ENCODE measurements at regions not wholly inside any gene's neighbourhood (a gene's known extent, or its start where the extent isn't known, plus 50 kb on each side); places are given as distances from the start of the nearest gene placed in this dataset.

DNA sequence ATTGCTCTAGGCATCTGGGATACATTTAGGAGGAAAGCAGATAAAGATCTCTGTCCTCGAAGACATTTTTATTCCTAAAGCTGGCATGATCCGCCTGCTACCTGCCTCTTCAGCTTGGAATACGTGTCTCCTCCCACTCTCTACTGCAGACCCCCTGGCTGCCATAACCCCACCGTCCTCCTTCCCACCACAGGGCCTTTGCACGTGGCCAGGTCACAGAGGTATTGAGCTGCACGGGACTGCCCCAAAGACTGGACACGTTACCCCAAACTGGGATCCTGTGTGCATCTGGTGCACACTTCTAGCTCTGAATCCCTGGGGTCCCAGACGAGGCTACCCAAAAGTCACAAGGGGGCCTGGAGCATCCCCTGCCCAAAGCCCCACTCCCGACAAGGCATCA is 351.2 kb upstream of the EEF2KMT start:
- TF ChIP-seq CTCF (conservative IDR thresholded peaks at IDR 0.05; ENCODE audit: low read depth, low read length): no peak
- TF ChIP-seq EZH2 (IDR thresholded peaks at IDR 0.05; ENCODE audit: low read length, unreplicated experiment): no peak
- no peak for TF ChIP-seq EZH2phosphoT487 (IDR thresholded peaks at IDR 0.05; ENCODE audit: borderline replicate concordance, low read length)
